NCI-H748 (cell line): ENCODE measurements at regions not wholly inside any gene's neighbourhood (a gene's known extent, or its start where the extent isn't known, plus 50 kb on each side); places are given as distances from the start of the nearest gene placed in this dataset.

Experiments used
- DNase-seq: peaks from one replicate; lab custom pipeline; 2025; ENCODE audit not compliant: unreplicated experiment; lab: John Stamatoyannopoulos, UW

DNA sequence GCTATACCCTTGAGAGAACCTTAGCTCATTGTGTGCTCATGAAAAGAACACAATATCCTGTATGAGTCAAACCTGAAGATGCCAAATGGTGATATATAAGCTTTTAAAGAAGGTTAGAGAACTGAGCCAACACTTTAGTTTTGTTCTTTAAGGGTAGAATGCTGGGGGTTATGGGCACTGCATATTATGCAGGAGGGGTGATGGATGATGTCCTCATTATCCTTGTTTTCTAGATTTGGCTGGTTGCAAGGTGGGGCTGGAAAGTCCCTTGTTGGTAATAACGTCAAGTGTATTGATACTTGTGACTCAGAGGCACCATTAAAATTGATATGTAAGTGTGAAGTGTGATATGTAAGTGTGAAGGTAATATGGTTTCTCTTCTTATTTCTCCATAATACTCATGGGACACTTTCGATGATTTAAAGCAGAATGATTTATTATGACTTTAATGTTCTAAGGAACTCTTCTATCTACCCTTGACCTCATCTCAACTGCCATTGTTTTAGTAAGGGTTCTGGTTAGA lies 113.7 kb upstream of the DTNBP1 start:
- no peak for DNase-seq

DNA sequence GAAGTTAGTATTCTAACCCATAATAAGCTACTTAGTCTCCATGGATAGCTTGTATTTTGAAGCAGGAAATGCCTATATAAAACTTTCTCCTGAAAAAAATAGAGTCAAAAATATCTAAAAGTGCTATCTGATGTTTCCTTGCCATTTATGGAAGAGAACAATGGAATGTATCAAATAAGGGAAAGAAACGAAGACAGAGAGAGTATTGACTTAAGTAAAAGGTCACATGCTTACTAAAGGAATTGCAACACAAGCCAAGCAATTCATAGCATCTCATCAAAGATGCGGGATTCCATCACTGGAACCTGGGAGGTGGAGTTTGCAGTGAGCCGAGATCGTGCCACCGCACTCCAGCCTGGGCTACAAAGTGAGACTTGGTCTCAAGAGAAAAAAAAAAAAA lies 112.9 kb upstream of the DTNBP1 start:
- DNase-seq, result no peak

DNA sequence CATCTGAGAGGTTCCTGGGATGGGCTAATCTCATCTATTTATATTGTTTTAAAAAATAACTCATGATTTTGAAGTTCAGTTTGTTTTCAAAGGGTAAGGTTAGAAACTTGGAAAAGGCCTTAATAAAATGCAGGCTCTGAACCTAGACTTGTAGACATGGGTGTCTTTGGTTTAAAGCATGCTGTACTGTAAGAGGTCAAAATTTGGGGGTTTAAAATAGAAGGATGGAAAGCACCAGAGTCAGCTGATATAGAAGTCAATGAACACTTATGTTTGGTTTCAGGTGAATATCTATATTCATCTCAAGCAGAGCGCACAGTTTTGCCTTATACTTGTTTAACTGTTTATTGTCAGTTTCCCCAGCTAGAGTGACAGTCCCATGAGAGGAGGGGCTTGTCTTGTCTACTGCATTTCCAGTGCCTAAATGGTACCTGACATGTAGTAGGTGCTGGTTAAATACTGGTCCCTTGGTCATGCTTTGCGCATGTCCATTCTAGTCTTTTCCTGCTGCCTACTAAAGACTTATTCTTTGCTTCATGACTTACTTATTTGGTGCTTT lies 112.3 kb upstream of the DTNBP1 start:
- DNase-seq, result no peak

DNA sequence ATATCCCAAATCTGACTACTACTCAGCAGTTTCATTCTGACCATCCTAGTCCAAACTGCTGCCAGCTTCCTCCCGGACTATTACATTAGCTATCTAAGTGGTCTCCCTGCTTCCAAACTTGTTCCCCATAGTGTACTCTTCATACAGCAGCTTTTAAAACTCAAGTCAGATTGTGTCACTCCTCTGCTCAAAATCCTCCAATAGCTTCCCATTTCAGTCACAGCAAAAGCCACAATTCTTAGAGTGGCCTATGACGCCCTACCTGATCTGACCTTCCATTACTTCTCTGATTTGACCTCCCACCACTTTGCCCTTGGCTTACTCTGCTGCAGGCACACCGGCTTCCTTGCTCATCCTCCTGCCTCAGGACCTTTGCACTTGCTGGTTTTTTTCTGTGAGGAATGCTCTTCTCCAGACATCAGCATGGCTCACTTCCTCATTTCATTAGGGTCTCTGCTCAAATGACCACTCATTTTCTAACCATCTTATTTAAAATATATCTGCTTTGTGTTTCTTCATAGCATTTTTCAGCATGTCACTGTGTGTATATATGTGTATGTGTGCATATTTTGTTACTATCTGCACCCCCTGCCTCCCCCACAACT lies 111.1 kb upstream of the DTNBP1 start:
- DNase-seq, result no peak

DNA sequence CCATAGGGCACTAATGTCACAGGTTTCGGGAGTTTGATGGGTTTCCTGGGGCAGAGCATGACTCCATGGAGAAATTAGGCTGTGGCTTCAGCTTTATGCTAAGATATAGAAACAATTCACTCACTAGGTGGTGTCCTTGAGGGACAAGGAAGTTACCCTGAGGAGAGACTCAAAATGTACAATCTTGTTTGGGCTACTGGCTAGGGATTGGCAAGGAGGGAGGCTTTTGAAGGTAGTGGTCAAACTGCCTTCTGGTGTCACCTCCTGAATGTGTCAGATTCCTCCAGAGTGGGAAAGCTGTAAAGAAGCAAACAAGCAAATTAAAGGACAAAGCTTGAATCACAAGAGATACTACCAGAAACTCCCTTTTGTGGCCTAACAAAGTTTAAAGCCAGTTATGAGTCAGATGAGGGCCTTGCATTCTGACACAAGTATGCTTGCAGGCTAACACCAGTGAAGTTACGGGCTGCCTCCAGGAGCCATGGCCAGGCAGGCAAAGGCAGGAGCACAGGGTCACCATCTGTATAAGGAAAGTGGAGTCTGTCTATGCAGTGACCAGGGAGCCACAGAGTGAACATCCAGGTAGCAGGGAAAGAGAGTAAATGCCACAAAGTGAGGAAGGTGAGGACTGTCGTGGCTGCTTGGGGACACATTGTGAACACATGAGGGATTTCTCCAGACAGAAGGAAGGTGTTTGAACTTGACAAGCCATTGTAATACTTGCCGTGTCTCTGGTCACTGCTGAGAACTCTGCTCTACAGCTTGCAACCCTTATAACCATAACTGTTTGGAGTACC lies 107.7 kb upstream of the DTNBP1 start:
- DNase-seq, result no peak

DNA sequence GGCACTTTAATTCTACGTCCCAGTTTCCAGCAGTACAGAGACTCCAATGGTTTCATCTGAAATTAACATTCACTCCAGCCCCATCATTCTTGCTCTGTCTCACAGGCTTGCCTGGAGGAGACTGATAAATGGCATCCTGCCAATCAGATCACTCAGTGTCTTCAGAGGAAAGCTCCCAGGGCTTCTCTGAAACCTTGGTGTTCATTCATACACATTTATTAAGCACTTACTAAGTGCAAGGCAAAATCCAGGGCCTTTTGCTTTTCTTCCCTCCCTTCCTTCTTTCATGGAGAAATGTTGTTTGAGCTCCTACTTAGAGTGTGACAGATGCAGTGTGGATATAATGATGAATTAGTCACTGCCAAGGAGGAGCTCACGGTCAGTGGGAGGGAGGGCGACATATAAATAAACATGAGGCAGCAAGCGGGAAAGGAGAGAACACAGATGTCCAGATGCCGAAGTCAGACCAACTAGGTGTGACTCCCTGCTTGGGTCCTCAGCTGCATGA lies 106.7 kb upstream of the DTNBP1 start:
- DNase-seq, result no peak

DNA sequence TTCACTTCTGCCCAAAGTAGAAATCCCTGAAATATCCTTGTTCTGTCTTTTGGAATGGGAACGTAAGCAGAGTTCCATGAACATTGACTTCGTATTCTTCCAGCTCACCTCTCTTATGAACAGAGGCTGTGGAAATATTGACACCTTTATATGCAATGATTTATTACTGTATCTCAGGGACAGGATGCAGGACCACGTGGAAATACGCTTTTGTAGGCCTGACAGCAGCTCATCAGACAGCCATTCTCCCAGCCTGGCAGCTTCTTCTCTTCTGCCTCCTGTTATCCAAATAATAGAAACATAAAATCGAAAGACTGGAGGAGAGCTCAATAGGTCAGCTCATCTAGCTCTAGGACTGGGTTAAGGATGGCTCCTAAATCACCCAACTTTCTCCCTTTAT lies 106.2 kb upstream of the DTNBP1 start:
- no peak for DNase-seq

DNA sequence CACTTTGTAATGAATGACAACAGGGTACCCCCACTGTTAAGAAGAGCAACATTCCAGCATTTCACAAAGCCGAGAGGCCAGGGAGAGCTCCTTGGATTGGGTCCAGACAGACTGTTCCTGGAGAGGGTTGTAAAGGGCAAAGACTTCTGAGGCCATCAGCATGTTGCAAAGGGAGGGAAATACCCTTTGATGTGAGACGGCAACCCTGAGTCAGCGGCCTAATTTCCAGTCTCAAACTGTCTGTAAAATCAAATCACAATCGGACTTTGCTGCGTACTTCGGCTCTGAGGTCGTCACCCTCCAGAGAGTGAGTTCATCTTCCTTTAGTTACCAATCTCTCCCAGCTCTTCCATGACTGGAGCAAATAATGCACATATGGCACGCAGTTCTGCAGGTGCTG lies 101.0 kb upstream of the DTNBP1 start:
- no peak for DNase-seq

DNA sequence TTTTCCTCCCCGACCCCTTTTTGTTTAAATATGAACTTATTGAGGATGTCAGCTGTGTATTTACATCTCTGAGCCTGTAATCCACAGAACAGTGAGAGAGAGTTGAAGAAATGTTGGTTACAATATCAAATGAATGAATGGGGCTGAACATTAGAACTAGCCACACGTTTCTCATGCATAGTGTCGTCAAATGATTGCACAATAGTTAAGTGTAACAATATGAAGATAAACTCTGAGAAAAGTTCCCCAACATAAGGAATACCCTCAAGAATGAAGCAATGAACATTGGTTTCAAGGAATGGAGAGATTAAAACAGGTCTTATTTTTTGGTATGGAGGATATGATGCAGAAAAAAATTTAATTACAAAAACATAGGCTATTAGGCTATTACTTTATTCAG lies 100.5 kb upstream of the DTNBP1 start:
- no peak for DNase-seq

DNA sequence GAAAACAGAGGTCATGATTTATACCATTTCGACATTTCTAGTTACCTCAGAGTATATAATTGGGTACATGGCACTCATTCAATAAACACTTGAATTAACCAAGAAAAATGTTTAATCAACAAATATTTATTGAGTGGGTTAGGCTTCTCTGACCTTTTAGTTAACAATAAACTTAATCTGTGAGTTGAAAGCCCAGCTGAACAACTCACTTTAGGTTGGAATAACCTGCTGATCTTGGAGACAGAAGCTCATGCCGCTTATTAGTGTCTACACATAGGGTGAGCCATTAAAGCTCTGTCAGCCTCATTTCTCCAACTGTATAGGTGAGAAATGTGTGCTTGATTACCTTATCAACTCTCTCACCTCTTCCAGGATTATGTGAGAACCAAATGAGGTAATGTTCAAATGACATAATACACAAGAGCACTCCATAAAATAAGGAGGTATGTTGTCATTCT lies 98.2 kb upstream of the DTNBP1 start:
- DNase-seq, result peak; percentile 72

DNA sequence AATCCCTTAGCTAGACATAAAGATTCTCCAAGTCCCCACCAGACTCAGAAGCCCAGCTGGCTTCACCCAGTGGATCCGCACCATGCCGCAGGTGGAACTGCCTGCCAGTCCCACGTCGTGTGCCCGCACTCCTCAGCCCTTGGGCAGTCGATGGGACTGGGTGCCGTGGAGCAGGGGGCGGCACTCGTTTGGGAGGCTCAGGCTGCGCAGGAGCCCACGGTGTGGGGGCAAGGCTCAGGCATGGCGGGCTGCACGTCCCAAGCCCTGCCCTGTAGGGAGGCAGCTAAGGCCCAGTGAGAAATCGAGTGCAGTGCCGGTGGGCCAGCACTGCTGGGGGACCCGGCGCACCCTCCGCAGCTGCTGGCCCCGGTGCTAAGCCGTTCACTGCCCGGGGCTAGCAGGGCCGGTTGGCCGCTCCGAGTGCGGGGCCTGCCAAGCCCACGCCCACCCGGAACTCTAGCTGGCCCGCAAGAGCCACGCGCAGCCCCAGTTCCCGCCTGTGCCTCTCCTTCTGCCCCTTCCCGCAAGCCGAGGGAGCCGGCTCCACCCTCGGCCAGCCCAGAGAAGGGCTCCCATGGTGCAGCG lies 95.9 kb upstream of the DTNBP1 start:
- DNase-seq, result no peak

DNA sequence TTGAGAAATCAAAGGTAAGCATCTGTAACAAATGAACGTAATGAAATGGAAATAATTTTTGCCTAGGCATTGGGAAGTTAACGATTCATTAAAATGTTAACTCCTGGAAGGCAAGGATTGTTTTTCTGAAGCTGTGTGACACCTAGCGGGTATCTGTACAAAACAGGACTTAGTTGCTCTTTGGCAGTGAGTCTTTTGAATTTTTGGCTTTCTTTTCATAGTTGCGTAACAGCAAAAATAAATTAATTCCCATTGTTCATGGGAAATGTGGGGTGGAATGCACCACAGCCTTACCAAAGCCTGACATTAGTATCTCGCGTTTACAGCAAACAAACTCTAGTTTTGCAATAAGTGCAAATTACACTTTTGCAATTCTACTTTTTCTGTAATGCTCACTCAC lies 92.7 kb upstream of the DTNBP1 start:
- no peak for DNase-seq

DNA sequence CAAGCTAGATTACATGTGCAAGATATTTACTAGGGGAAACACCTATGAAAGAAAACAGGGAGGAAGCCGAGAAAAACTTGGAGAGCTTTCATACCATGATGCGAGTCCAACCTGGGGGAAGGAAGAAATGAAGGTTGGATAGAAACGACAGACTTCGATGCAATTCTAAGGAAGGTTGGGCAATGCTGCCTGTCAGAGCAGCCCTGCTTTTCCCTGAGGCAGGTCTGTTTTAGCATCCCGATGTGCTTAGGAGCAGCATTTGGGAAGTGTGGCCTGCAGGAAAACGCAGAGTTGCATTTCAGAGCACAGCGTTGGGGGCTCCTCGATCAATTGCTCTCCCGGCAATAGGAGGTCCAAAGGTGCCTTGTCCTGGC lies 91.9 kb upstream of the DTNBP1 start:
- DNase-seq, result no peak

DNA sequence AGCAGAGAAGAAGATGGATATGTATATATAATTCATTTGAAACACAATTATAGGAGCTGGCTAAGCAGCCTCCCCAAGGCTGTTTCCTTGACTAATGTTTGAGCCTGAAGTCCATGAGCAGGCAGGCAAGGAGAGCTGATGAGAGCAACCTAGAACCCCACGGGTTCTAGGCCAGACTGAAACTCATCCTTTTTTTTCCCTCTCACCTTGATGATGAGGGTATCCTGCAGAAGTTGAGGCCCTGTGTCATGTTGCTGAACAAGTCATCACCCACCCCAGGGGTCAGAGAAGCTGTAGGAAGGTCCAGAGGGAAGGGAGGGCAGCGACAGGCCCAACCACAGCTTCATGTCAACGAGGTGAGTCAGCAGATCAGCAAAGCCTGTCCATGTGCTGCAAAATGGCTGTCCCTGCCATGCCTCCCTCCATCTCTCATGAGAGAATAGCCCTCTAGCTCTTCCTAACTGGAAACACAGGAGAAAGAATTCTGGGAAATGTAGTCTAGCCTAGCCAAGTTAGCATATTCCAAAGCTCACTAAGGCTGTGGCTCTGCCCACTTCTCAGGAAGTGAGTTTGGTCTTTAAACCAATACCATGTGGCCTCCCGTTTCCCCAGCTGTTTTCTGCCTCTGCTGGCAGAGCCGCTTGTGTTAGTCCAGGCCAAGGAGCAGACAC lies 91.3 kb upstream of the DTNBP1 start:
- DNase-seq, result no peak

DNA sequence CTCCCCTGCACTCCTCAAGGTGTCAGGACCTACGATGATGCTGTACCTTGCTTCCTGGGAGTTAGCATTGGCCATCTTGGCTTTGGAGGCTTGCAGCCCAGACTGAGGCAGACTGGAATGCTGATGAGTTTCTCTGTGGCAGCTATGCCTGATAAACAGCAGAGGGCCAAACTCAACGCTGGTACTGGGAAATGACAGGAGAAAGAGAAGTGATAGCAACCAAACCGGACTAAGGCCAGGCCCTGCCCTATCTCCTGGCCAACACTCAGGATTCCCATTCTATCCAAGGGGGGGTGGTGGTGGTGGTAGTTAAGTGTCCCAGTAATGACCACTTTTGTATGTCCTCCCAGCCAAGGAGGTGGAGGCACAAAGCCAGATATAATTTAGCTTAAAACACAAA lies 90.0 kb upstream of the DTNBP1 start:
- DNase-seq, result no peak

DNA sequence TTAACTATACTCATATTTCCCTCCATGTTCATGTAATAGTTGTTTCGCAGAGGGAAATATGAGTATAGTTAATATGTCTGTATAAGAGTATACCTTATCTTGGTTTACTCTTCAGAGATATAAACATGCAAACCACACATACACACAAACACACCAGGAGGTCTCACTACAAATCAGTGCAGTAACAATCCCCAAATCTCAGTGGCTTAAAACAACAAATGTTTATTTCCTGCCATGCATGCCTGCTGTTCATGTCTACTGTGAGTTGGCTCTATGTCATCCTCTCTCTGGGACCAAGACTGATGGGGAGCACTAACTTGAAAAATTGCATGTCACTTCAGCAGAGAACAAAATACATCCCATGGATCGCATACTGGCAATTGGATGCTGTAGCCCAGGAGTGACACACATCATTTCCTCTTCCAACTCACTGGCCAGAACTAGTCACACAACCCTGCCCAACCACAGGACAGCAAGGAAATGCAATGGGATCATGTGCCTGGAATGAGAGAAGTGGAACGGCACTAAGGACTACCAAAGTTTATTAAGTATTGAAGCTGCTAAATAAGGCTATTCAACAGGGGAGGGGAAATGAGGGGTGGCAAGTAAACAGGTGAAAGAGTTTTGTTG lies 89.0 kb upstream of the DTNBP1 start:
- DNase-seq, result no peak

DNA sequence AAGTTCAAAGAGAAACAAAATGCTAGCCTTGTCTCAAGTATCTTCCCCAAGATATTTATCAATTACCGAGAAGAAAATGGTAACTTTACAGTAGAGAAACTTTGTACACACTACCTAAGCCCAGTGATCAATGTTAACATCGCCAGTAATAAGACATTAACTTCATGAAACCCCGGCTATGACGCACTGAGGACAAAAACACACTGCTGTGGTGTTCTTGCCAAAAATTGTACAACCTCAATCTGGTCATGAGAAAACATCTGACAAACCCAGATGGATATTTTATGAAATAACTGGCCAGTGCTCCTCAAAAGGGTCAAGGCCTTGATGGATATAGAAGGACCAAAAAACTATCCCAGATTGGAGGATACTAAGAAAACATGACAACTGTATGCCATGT lies 85.5 kb upstream of the DTNBP1 start:
- DNase-seq, result no peak

DNA sequence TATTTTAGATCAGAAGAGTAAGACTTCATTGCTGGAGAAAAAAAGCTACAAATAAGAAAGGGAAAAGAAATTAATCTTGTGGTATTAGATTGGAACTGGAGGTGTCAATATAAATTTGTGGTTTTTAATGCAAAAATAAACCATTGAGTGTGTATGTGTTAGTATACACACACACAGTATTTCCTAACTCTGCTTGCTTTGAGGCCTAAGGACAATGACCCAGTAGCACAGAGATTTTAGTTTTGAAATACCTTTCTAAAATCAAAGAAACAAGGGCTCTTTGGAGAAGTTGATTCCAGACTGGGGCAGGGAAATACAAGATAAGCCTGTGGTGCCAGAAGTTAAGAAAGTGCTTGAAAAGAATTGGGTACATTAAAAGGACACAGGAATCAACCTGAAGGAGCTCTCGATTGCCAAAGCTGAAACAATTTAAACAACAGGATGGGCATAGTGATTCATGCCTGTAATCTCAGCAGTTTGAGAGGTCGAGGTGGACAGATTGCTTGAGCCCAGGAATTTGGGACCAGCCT lies 84.6 kb upstream of the DTNBP1 start:
- DNase-seq, result no peak

DNA sequence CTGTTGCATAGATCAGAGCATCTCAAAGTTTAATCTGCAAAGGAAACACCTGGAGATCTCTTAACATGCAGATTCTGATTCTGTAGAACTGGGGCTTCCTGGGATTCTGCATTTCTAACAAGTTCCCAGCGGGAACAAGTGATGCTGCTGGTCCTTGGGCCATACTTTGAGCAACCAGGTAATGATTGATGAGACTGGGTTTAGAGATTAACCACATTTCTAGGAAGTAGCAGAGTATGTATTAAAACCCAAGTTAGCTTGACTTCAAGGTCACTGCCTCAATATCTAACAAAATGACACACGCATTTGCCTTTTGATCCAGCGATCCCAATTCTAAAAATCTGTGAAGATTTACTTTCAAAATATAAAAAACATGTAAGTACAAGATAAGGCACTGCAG lies 83.0 kb upstream of the DTNBP1 start:
- DNase-seq, result no peak

DNA sequence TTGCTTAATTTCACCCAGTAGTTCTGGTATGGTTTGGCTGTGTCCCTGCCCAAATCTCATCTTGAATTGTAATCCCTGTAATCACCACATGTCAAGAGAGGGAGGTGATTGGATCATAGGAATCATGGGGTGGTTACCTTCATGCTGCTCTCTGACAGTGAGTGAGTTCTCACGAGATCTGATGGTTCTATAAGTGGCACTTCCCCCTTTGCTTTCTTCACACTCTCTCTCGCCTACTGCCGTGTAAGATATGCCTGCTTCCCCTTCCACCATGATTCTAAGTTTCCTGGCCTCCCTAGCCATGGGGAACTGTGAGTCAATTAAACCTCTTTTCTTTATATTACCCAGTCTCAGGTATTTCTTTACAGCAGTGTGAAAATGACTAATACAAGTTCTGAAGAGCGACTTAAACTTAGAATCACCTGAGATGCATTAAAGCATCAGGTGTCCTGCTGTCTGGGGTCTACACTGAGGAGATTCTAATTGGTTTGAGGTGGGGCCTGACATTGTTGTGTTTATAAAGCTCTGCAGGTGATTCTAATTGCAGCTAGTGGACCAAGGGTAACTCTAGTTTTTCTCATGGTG lies 82.1 kb upstream of the DTNBP1 start:
- peak; percentile 39 for DNase-seq
